Pons (tissue), 1 donor: ENCODE measurements at regions not wholly inside any gene's neighbourhood (a gene's known extent, or its start where the extent isn't known, plus 50 kb on each side); places are given as distances from the start of the nearest gene placed in this dataset.

ENCODE experiments used
- DNase-seq: peaks from one replicate; pipeline ENCODE4 v3.0.0-alpha.2; 2016; ENCODE audit warnings: low spot score

- DNase-seq, result no peak
Measured at GRCh38 chr13:33372251-33372919, 86.8 kb upstream of the STARD13 start.

- DNase-seq, result no peak
Measured at GRCh38 chr13:33373624-33374023, 88.1 kb upstream of the STARD13 start.

GRCh38 chr13:33375421-33375820 is 89.9 kb upstream of the STARD13 start:
- DNase-seq, result no peak

- no peak for DNase-seq
Measured at GRCh38 chr13:33376212-33376611, 90.7 kb upstream of the STARD13 start.

- no peak for DNase-seq
Measured at GRCh38 chr13:33377411-33377810, 91.9 kb upstream of the STARD13 start.

- no peak for DNase-seq
Measured at GRCh38 chr13:33377825-33378224, 92.3 kb upstream of the STARD13 start.

- no peak for DNase-seq
Measured at GRCh38 chr13:33379608-33380007, 94.1 kb upstream of the STARD13 start.

GRCh38 chr13:33380487-33381079 is 95.0 kb upstream of the STARD13 start:
- DNase-seq, result no peak

GRCh38 chr13:33381180-33381579 is 95.6 kb upstream of the STARD13 start:
- DNase-seq, result no peak

- DNase-seq, result no peak
Measured at GRCh38 chr13:33381906-33382305, 96.4 kb upstream of the STARD13 start.

GRCh38 chr13:33383724-33384577 is 98.4 kb upstream of the STARD13 start:
- no peak for DNase-seq

- DNase-seq, result no peak
Measured at GRCh38 chr13:33388286-33388998, 102.9 kb upstream of the STARD13 start.

- no peak for DNase-seq
Measured at GRCh38 chr13:33392794-33393405, 107.3 kb upstream of the STARD13 start.

- DNase-seq, result no peak
Measured at GRCh38 chr13:33394294-33394932, 108.9 kb upstream of the STARD13 start.

GRCh38 chr13:33401238-33401637 is 115.7 kb upstream of the STARD13 start:
- no peak for DNase-seq

- no peak for DNase-seq
Measured at GRCh38 chr13:33402975-33403374, 117.4 kb upstream of the STARD13 start.

GRCh38 chr13:33403807-33404362 is 118.3 kb upstream of the STARD13 start:
- DNase-seq, result no peak

GRCh38 chr13:33405371-33405770 is 119.8 kb upstream of the STARD13 start:
- no peak for DNase-seq

GRCh38 chr13:33409673-33410510 is 124.3 kb upstream of the STARD13 start:
- DNase-seq, result no peak

GRCh38 chr13:33410619-33411018 is 125.1 kb upstream of the STARD13 start:
- DNase-seq, result no peak
